Heart left ventricle (tissue), 16 donors: ENCODE measurements at regions not wholly inside any gene's neighbourhood (a gene's known extent, or its start where the extent isn't known, plus 50 kb on each side); places are given as distances from the start of the nearest gene placed in this dataset.
"Not testable (repeated sequence)": the region's sequence is repeated elsewhere in the genome, so short reads cannot be mapped to it uniquely, and the experiment has no call there.

Source experiments
- ATAC-seq, 4 donors: fragments of 200-7000 bp; cut with Tn5 transposase; one replicate each; pipeline ENCODE4 v1.9.1; 2020 to 2022; ENCODE audit warnings: moderate library complexity in 4 of 4, mild to moderate bottlenecking in 3 of 4, moderate number of reproducible peaks in 1 of 4
- DNase-seq, 5 donors: peaks; one replicate each; pipeline ENCODE4 v3.0.0-alpha.2; 2020
- H3K27ac ChIP-seq, 12 donors: fragments of 200-600 bp; sonication (generic) in 4 of 12; one replicate each; pipeline versions ENCODE4 v1.5.0 to v1.8.0; 2016 to 2022; ENCODE audit warnings: mild to moderate bottlenecking in 2 of 12
- H3K27me3 ChIP-seq, 9 donors: fragments of 200-600 bp; sonication (generic) in 2 of 9; one replicate each; pipeline versions ENCODE4 v1.5.1 to v1.8.0; 2016 to 2022; ENCODE audit warnings: mild to moderate bottlenecking in 3 of 9
- H3K36me3 ChIP-seq, 9 donors: fragments of 200-600 bp; sonication (generic) in 2 of 9; one replicate each; pipeline versions ENCODE4 v1.5.0 to v1.8.0; 2018 to 2022; ENCODE audit warnings: mild to moderate bottlenecking in 2 of 9
- H3K4me1 ChIP-seq, 12 donors: fragments of 200-600 bp; sonication (generic) in 4 of 12; one replicate each; pipeline versions ENCODE4 v1.5.0 to v1.8.0; 2016 to 2022; ENCODE audit warnings: mild to moderate bottlenecking in 3 of 12
- H3K4me3 ChIP-seq, 12 donors: fragments of 200-600 bp; sonication (generic) in 4 of 12; one replicate each; pipeline versions ENCODE4 v1.5.0 to v1.8.0; 2017 to 2022; ENCODE audit warnings: mild to moderate bottlenecking in 9 of 12, moderate library complexity in 4 of 12
- H3K9me3 ChIP-seq, 12 donors: fragments of 200-600 bp; sonication (generic) in 4 of 12; one replicate each; pipeline versions ENCODE4 v1.5.0 to v1.8.0; 2016 to 2022; ENCODE audit warnings: mild to moderate bottlenecking in 1 of 12
- POLR2A ChIP-seq, 2 donors: fragments of 450-650 bp; IDR thresholded peaks; one replicate each; pipeline ENCODE4 v1.6.1; 2017; ENCODE audit warnings: antibody characterized with exemption in 2 of 2, mild to moderate bottlenecking in 2 of 2, moderate library complexity in 2 of 2
- WGBS, 4 donors: extraction: QIAGEN DNeasy Blood & Tissue Kit in 2 of 4; methylation state at CpG; one replicate each; pipeline versions ENCODE4 v1.1.5 to v1.1.7; 2013 to 2018; 5-methylcytosine and 5-hydroxymethylcytosine counted together
- intact Hi-C, 10 donors: fragments of 100-400 bp; cut with DNase I; formaldehyde crosslinking; loops; one replicate each; pipeline versions ENCODE4 v1.11.1 to v1.14.2; 2022
- TF ChIP-seq, protein P1 (sequence below), 12 donors: fragments of 200-600 bp; sonication (generic) in 4 of 12; IDR thresholded peaks; one replicate each; pipeline versions ENCODE4 v1.5.0 to v1.8.0; 2018 to 2022; ENCODE audit warnings: antibody characterized with exemption in 12 of 12, mild to moderate bottlenecking in 5 of 12
- donor health status: ischemic (EF 13 %, LVEDD 7.1; RV severe dilation, severe dysfunction).
- donor health status: healthy with polysubstance abuse.
- donor health status: DM: no; HTN: yes; CAD: no.
- donor health status: DM: no; HTN: no; CAD: no.
- donor health status: ischemic (EF 25% LVEDD 6.9; RV normal size, moderate dysfunction).
- donor health status: ischemic (EF 25% LVEDD 5.7; RV mildly dilated, moderate dysfunction).
- donor health status: healthy.
- donor health status: DM: yes; HTN: yes; CAD: no.
- donor health status: ischemic (EF 35%, LVEDD 5.7; RV mildly dilated, moderate dysfunction).
- donor health status: nonischemic (EF 11% LVEDD 7.7; RV severe dilation, severe dysfunction).
- donor health status: DM: yes; HTN: yes; CAD: no.
- donor health status: PGD.
- donor health status: ischemic (EF 29% LVEDD 5.4; RV normal size, mild dysfunction).
- donor health status: nonischemic (EF 23%, LVEDD 6.1; RV moderate dilation, normal function).

DNA sequence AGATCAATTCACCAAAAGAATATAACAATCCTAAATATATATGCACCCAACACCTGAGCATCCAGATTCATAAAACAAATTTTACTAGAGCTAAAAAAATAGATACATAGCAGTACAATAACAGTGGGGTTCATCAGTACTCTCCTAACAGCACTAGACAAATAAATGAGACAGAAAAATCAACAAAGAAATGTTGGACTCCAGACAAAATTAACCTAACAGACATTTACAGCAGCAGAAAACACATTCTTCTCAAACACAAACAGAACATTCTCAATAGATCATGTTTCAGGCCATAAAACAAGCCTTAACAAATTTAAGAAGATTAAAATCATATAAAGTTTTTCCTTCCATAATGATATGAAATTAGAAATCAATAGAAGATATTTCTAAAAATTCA, 124.8 kb upstream of the NECTIN3 start:
- intact Hi-C loops = no loop called here
- Histone ChIP-seq H3K4me1 (no peaks in the 10 kb centered on the region), H3K27me3 (no peaks in the 10 kb centered on the region), H3K9me3 (peaks cover 0 to 72% (median 40%) of the 10 kb centered on the region in 12 donors), H3K27ac (no peak overlapping the region), H3K36me3 (no peaks in the 10 kb centered on the region), H3K4me3 (no peak overlapping the region)
- no peak for TF ChIP-seq POLR2A (IDR thresholded peaks at IDR 0.05)
- TF ChIP-seq, protein P1, sequence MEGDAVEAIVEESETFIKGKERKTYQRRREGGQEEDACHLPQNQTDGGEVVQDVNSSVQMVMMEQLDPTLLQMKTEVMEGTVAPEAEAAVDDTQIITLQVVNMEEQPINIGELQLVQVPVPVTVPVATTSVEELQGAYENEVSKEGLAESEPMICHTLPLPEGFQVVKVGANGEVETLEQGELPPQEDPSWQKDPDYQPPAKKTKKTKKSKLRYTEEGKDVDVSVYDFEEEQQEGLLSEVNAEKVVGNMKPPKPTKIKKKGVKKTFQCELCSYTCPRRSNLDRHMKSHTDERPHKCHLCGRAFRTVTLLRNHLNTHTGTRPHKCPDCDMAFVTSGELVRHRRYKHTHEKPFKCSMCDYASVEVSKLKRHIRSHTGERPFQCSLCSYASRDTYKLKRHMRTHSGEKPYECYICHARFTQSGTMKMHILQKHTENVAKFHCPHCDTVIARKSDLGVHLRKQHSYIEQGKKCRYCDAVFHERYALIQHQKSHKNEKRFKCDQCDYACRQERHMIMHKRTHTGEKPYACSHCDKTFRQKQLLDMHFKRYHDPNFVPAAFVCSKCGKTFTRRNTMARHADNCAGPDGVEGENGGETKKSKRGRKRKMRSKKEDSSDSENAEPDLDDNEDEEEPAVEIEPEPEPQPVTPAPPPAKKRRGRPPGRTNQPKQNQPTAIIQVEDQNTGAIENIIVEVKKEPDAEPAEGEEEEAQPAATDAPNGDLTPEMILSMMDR (IDR thresholded peaks at IDR 0.05) = no peak
- DNase-seq (no peak), ATAC-seq (no peak)

DNA sequence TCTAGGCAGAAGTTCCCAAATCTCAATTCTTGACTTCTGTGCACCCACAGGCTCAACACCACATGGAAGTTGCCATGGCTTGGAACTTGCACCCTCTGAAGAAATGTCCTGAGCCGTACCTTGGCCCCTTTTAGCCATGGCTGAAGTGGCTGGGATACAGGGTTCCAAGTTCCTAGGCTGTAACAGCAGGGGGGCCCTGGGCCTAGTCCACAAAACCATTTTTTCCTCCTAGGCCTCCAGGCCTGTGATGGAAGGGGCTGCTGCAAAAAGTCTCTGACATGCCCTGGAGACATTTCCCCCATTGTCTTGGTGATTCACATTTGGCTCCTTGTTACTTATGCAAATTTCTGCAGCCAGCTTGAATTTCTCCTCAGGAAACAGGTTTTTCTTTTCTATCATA, 122.4 kb upstream of the NECTIN3 start:
- peaks cover 0 to 68% (median 34%) of the 10 kb centered on the region in 12 donors for H3K9me3 ChIP-seq
- ATAC-seq, H3K27ac ChIP-seq, DNase-seq, H3K36me3 ChIP-seq, H3K4me1 ChIP-seq, H3K27me3 ChIP-seq, intact Hi-C loops, H3K4me3 ChIP-seq: not testable (repeated sequence)
- 43 to 71% (median 54%) methylated on average over 1 of the region's 1 CpG for whole genome bisulfite sequencing, 4 donors

DNA sequence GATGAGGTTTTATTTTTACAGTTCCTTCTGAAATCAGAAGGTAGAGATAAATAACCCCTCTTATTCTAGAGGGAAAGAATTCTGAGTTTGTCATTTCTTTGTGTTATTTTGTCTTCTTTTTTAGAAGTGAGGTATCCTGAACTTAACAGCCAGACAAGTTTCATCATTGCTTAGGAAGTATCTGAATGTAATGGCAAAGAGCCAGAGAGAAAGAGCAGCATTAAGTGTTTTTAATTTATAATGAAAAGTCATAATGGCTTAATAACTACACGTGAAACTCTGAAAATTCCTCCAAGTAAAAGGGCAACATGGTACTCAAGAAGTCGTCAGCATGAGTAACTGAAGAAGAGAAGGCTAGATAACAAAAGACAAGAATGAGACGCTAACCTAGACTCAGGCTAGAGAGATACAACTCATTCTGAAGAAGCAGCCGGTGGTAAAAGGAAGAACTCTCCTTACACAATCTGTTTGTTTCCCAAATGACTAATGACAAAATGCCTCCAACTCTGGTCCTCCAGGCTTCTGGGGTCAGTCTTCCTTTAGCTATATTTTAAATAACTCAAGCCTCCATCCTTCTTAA, 116.2 kb upstream of the NECTIN3 start:
- no peak for ATAC-seq
- DNase-seq = no peak

DNA sequence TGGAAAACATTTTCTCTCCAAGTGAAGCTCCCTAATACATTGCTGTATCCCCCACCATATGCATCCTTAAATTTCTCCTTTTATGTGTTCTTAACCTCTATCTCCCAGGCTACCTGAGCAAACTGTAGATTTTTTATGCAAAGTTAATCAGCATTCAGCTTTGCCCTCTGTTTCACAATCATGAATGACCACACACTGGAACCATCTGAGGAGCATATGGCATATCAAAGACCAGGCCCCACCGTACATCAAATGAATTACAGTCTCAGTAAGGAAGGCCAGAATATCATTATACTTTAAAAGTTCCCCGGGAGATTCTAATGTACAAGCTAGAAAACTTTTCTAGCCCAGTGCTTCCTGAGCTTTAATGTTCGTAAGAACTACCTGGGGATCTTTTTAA, 115.5 kb upstream of the NECTIN3 start:
- intact Hi-C loops = no loop called here
- no peak overlapping the region for H3K4me3 ChIP-seq
- H3K36me3 ChIP-seq = no peaks in the 10 kb centered on the region
- peaks cover 0 to 6% (median 0%) of the 10 kb centered on the region in 12 donors for H3K9me3 ChIP-seq
- DNase-seq (no peak), ATAC-seq (no peak)
- no peaks in the 10 kb centered on the region for H3K4me1 ChIP-seq
- H3K27me3 ChIP-seq = no peaks in the 10 kb centered on the region
- TF ChIP-seq POLR2A (IDR thresholded peaks at IDR 0.05) = no peak
- TF ChIP-seq, protein P1 (IDR thresholded peaks at IDR 0.05) = no peak
- no peak overlapping the region for H3K27ac ChIP-seq
- 83 to 91% (median 88%) methylated on average over 3 of the region's 3 CpGs for WGBS, 4 donors

More for the DNA sequence above, 116.2 kb upstream of the NECTIN3 start:
- H3K27ac ChIP-seq = no peak overlapping the region
- intact Hi-C loops = no loop called here
- TF ChIP-seq POLR2A (IDR thresholded peaks at IDR 0.05) = no peak
- TF ChIP-seq, protein P1 (IDR thresholded peaks at IDR 0.05) = no peak
- no peaks in the 10 kb centered on the region for H3K27me3 ChIP-seq
- 56 to 63% (median 59%) methylated on average over 4 of the region's 4 CpGs for WGBS, 4 donors
- no peak overlapping the region for H3K4me3 ChIP-seq
- H3K4me1 ChIP-seq = no peaks in the 10 kb centered on the region
- H3K9me3 ChIP-seq = peaks cover 0 to 11% (median 0%) of the 10 kb centered on the region in 12 donors
- H3K36me3 ChIP-seq = no peaks in the 10 kb centered on the region
